Stimulated activated CD4-positive, alpha-beta T cell treated with anti-CD3 and anti-CD28 coated beads, Interleukin-1b, Interleukin-23, amount 100 ng/mL, for 48 hours (primary cell): ENCODE measurements at regions not wholly inside any gene's neighbourhood (a gene's known extent, or its start where the extent isn't known, plus 50 kb on each side); places are given as distances from the start of the nearest gene placed in this dataset.

Source experiments
- DNase-seq: peaks from one replicate; pipeline ENCODE4 v3.0.0-alpha.2; 2020

GRCh38 chr7:110337646-110338045 lies 753.3 kb upstream of the LRRN3 start:
- no peak for DNase-seq

- no peak for DNase-seq
Observed at GRCh38 chr7:110347081-110347480, 743.8 kb upstream of the LRRN3 start.

- no peak for DNase-seq
Observed at GRCh38 chr7:110356438-110356837, 734.5 kb upstream of the LRRN3 start.

GRCh38 chr7:110358028-110358427 lies 732.9 kb upstream of the LRRN3 start:
- no peak for DNase-seq

- DNase-seq: no peak
Observed at GRCh38 chr7:110371709-110372108, 719.2 kb upstream of the LRRN3 start.

GRCh38 chr7:110372685-110373084 lies 718.2 kb upstream of the LRRN3 start:
- no peak for DNase-seq

GRCh38 chr7:110373416-110373815 lies 717.5 kb upstream of the LRRN3 start:
- DNase-seq: no peak

GRCh38 chr7:110373859-110374258 lies 717.1 kb upstream of the LRRN3 start:
- no peak for DNase-seq

GRCh38 chr7:110375068-110375467 lies 715.9 kb upstream of the LRRN3 start:
- DNase-seq: no peak

- DNase-seq: no peak
Observed at GRCh38 chr7:110382736-110383135, 708.2 kb upstream of the LRRN3 start.

- no peak for DNase-seq
Observed at GRCh38 chr7:110386006-110386405, 704.9 kb upstream of the LRRN3 start.

GRCh38 chr7:110386913-110387312 lies 704.0 kb upstream of the LRRN3 start:
- no peak for DNase-seq

GRCh38 chr7:110387689-110388088 lies 703.2 kb upstream of the LRRN3 start:
- DNase-seq: no peak

GRCh38 chr7:110388457-110388856 lies 702.5 kb upstream of the LRRN3 start:
- no peak for DNase-seq

GRCh38 chr7:110396021-110396420 lies 694.9 kb upstream of the LRRN3 start:
- no peak for DNase-seq

- DNase-seq: no peak
Observed at GRCh38 chr7:110397927-110398660, 692.8 kb upstream of the LRRN3 start.

GRCh38 chr7:110399421-110399820 lies 691.5 kb upstream of the LRRN3 start:
- DNase-seq: no peak

GRCh38 chr7:110400411-110400810 lies 690.5 kb upstream of the LRRN3 start:
- DNase-seq: no peak

- DNase-seq: no peak
Observed at GRCh38 chr7:110407242-110407641, 683.7 kb upstream of the LRRN3 start.

GRCh38 chr7:110407706-110408105 lies 683.2 kb upstream of the LRRN3 start:
- no peak for DNase-seq

- DNase-seq: no peak
Observed at GRCh38 chr7:110412614-110413013, 678.3 kb upstream of the LRRN3 start.

- no peak for DNase-seq
Observed at GRCh38 chr7:110413038-110413437, 677.9 kb upstream of the LRRN3 start.

GRCh38 chr7:110417611-110418010 lies 673.3 kb upstream of the LRRN3 start:
- DNase-seq: no peak

- DNase-seq: no peak
Observed at GRCh38 chr7:110418659-110419280, 672.2 kb upstream of the LRRN3 start.

- DNase-seq: no peak
Observed at GRCh38 chr7:110420788-110421187, 670.1 kb upstream of the LRRN3 start.
